K562 (cell line): ENCODE measurements at regions not wholly inside any gene's neighbourhood (a gene's known extent, or its start where the extent isn't known, plus 50 kb on each side); places are given as distances from the start of the nearest gene placed in this dataset.

Experiments
- ATAC-seq: fragments of 200-7000 bp; cut with Tn5 transposase; 3 replicates; pipeline ENCODE4 v1.9.1; 2020; ENCODE audit warnings: moderate library complexity
- BruUV-seq: library from RNA; stranded (reverse); fragments of 400-500 nt; replicated peaks from 2 replicates; lab custom pipeline; 2021; lab: Mats Ljungman, UMichigan
- CTCF ChIA-PET: fragments of 300-600 bp; formaldehyde crosslinking; extraction: SDS; loops from one replicate; lab custom pipeline; 2021; ENCODE audit warnings: low intra/inter-chr PET ratio; lab: Yijun Ruan, JAX
- POLR2A ChIA-PET: fragments of 300-600, 350-650 bp; sonication (Branson Sonifier 250); formaldehyde crosslinking; extraction: SDS; loops from one replicate; lab custom pipeline; 2021; ENCODE audit warnings: antibody characterized with exemption, inconsistent platforms; lab: Yijun Ruan, JAX
- DNase-seq, 4 experiments: peaks; one replicate each; pipeline versions ENCODE4 v3.0.0 to v3.0.0-alpha.2; 2011 to 2018; ENCODE audit warnings: low spot score in 3 of 4, mixed read lengths in 3 of 4; ENCODE audit errors: extremely low read depth in 1 of 4
- FAIRE-seq: peaks from 2 replicates; lab custom pipeline; 2011; peaks lifted over from hg19 to GRCh38; lab: Jason Lieb, UNC
- H2AFZ ChIP-seq: 2 replicates; pipeline ENCODE4 v1.6.0; 2011; ENCODE audit warnings: low read depth, low read length, control low read depth, inconsistent platforms
- H3K27ac ChIP-seq: fragments of 200-600 bp; 3 replicates; pipeline ENCODE4 v1.8.0; 2011; ENCODE audit warnings: low read depth, mild to moderate bottlenecking, control low read depth, inconsistent platforms, low read length, moderate library complexity, mixed read lengths; ENCODE audit errors: extremely low read depth
- H3K27me3 ChIP-seq, 2 experiments: fragments of 300-600 bp in 1 of 2; 2 replicates in 1 of 2; 3 replicates in 1 of 2; pipeline versions ENCODE4 v1.6.0 to v1.8.0; 2011; ENCODE audit warnings: inconsistent platforms in 2 of 2, low read length in 2 of 2, mild to moderate bottlenecking in 1 of 2, mixed read lengths in 1 of 2, moderate library complexity in 1 of 2; ENCODE audit not compliant: control insufficient read depth in 2 of 2, insufficient read depth in 2 of 2
- H3K36me3 ChIP-seq: fragments of 300-600 bp; 3 replicates; pipeline ENCODE4 v1.8.0; 2011; ENCODE audit warnings: mild to moderate bottlenecking, low read length, inconsistent platforms; ENCODE audit not compliant: control insufficient read depth, insufficient read depth
- H3K4me1 ChIP-seq, 2 experiments: fragments of 200-600 bp in 1 of 2; replicated peaks in 1 of 2; 2 replicates in 1 of 2; 3 replicates in 1 of 2; pipeline versions ENCODE4 v1.5.1 to v1.8.0; 2011; ENCODE audit warnings: inconsistent platforms in 2 of 2, low read length in 2 of 2, mild to moderate bottlenecking in 1 of 2, mixed read lengths in 1 of 2, moderate library complexity in 1 of 2; ENCODE audit not compliant: control insufficient read depth in 2 of 2, insufficient read depth in 2 of 2
- H3K4me2 ChIP-seq: 2 replicates; pipeline ENCODE4 v1.6.1; 2011; ENCODE audit warnings: low read length, control low read depth, inconsistent platforms, mixed read lengths; ENCODE audit not compliant: insufficient read depth
- H3K4me3 ChIP-seq: fragments of 200-600 bp; sonication (generic), shearing (Covaris generic); 2 replicates; pipeline ENCODE4 v1.5.1; 2016; ENCODE audit warnings: control low read depth, inconsistent platforms
- H3K79me2 ChIP-seq: fragments of 200-600 bp; 3 replicates; pipeline ENCODE4 v1.8.0; 2011; ENCODE audit warnings: low read length, inconsistent platforms; ENCODE audit not compliant: control insufficient read depth, insufficient read depth
- H3K9ac ChIP-seq, 2 experiments: 2 replicates each; pipeline versions ENCODE4 v1.6.0 to v1.6.1; 2011; ENCODE audit warnings: low read depth in 2 of 2, low read length in 2 of 2, control low read depth in 1 of 2, inconsistent platforms in 1 of 2, mild to moderate bottlenecking in 1 of 2, mixed read lengths in 1 of 2; ENCODE audit not compliant: insufficient read depth in 1 of 2
- H3K9me1 ChIP-seq: one replicate; pipeline ENCODE4 v1.6.0; 2011; ENCODE audit warnings: inconsistent platforms, mild to moderate bottlenecking, low read length, moderate library complexity; ENCODE audit not compliant: control insufficient read depth, insufficient read depth
- H3K9me3 ChIP-seq: replicated peaks from 2 replicates; pipeline ENCODE4 v1.5.1; 2011; ENCODE audit warnings: low read depth, low read length, inconsistent platforms; ENCODE audit not compliant: control insufficient read depth, insufficient read depth
- H4K20me1 ChIP-seq: replicated peaks from 2 replicates; pipeline ENCODE4 v1.6.1; 2011; ENCODE audit warnings: low read length, inconsistent platforms, mixed read lengths; ENCODE audit not compliant: control insufficient read depth, insufficient read depth
- GTF3C2 ChIP-seq: IDR thresholded peaks from 3 replicates; pipeline ENCODE4 v1.6.1; 2011; ENCODE audit warnings: borderline replicate concordance, mild to moderate bottlenecking, moderate library complexity; ENCODE audit not compliant: insufficient read length; ENCODE audit errors: extremely low read depth
- ZBTB11 ChIP-seq, 3 experiments: fragments of 200-800 bp in 1 of 3; fragments of 250-450 bp in 1 of 3; fragments of 450-650 bp in 1 of 3; sonication (Bioruptor Pico) in 1 of 3; sonication (Bioruptor generic) in 1 of 3; formaldehyde crosslinking in 1 of 3; IDR thresholded peaks; 2 replicates each; pipeline versions ENCODE4 v1.6.1 to v1.8.0; 2016 to 2022; ENCODE audit warnings: mild to moderate bottlenecking in 2 of 3, missing genetic modification characterization in 2 of 3, missing compliant biosample characterization in 1 of 3, moderate library complexity in 1 of 3
- ZFX ChIP-seq: sonication (generic); formaldehyde crosslinking; IDR thresholded peaks from 2 replicates; pipeline ENCODE4 v1.8.0; 2022; ENCODE audit warnings: mild to moderate bottlenecking, missing genetic modification reagents, moderate library complexity
- ZNF224 ChIP-seq: sonication (generic); formaldehyde crosslinking; IDR thresholded peaks from 2 replicates; pipeline ENCODE4 v1.8.0; 2022; ENCODE audit warnings: mild to moderate bottlenecking, missing genetic modification reagents
- WGBS: fragments of 100-300 bp; shearing (Covaris generic); methylation state at CpG from one replicate; pipeline ENCODE4 v1.1.6; 2016; ENCODE audit warnings: low coverage, mixed read lengths; ENCODE audit not compliant: insufficient coverage; ENCODE audit errors: missing lambda C conversion rate; 5-methylcytosine and 5-hydroxymethylcytosine counted together
- in situ Hi-C: fragments of 300-500 bp; cut with MboI; formaldehyde crosslinking; loops from 4 replicates; pipeline ENCODE4 v1.15.0; 2018; ENCODE audit warnings: inconsistent platforms, mixed read lengths
- intact Hi-C: fragments of 100-400 bp; cut with micrococcal nuclease; formaldehyde crosslinking; loops from 2 replicates; pipeline ENCODE4 v1.14.2; 2022

- no peaks in the 10 kb centered on the region for H3K9me3 ChIP-seq
- ChIA-PET POLR2A (no interaction called here), CTCF (no interaction called here)
- no peaks in the 10 kb centered on the region for H3K79me2 ChIP-seq
- intact Hi-C loops, result no loop called here
- no peaks in the 10 kb centered on the region for H3K9me1 ChIP-seq
- no TSS peak for BruUV-seq
- H2AFZ ChIP-seq, result no peak overlapping the region
- no peaks in the 10 kb centered on the region for H3K4me1 ChIP-seq
- 7% methylated on average over 2 of the region's 2 CpGs for WGBS
- no peak for TF ChIP-seq ZBTB11 (CRISPR knock-in tag; IDR thresholded peaks at IDR 0.05)
- TF ChIP-seq ZNF224, result no peak
- TF ChIP-seq ZFX (CRISPR knock-in tag), result no peak
- no peak for TF ChIP-seq GTF3C2
- in situ Hi-C loops, result no loop called here
- H3K9ac ChIP-seq, result no peak overlapping the region
- H3K36me3 ChIP-seq, result no peaks in the 10 kb centered on the region
- no peak for DNase-seq
- no peak overlapping the region for H3K27ac ChIP-seq
- H4K20me1 ChIP-seq, result no peaks in the 10 kb centered on the region
- no peak for FAIRE-seq
- no peaks in the 10 kb centered on the region for H3K27me3 ChIP-seq
- H3K4me3 ChIP-seq, result no peak overlapping the region
- no peak for ATAC-seq
- no peak overlapping the region for H3K4me2 ChIP-seq
These were observed 540.5 kb upstream of the FBXO33 start for GRCh38 chr14:39972704-39973103.
